Brain microvascular endothelial cell (primary cell): ENCODE measurements at regions not wholly inside any gene's neighbourhood (a gene's known extent, or its start where the extent isn't known, plus 50 kb on each side); places are given as distances from the start of the nearest gene placed in this dataset.

Source experiments
- DNase-seq: peaks from one replicate; pipeline ENCODE4 v3.0.0-alpha.2; 2020
- H3K27ac ChIP-seq: fragments of 250-450 bp; sonication (Bioruptor Pico); 2 replicates; pipeline ENCODE4 v1.5.1; 2020; ENCODE audit warnings: mild to moderate bottlenecking, moderate library complexity
- H3K27me3 ChIP-seq: fragments of 250-450 bp; sonication (Bioruptor Pico); replicated peaks from 2 replicates; pipeline ENCODE4 v1.5.1; 2020; ENCODE audit warnings: mild to moderate bottlenecking
- H3K36me3 ChIP-seq: fragments of 250-450 bp; sonication (Bioruptor Pico); replicated peaks from 2 replicates; pipeline ENCODE4 v1.5.1; 2020; ENCODE audit warnings: mild to moderate bottlenecking
- H3K4me3 ChIP-seq: 2 replicates; pipeline ENCODE4 v1.5.1; 2011; ENCODE audit warnings: low read depth, mild to moderate bottlenecking, control low read depth, low read length, moderate library complexity
- CTCF ChIP-seq: IDR thresholded peaks from 2 replicates; pipeline ENCODE4 v1.5.1; 2011; ENCODE audit warnings: low read depth, mild to moderate bottlenecking, moderate library complexity, low read length, control low read depth, inconsistent platforms; ENCODE audit errors: missing control alignments
- in situ Hi-C: cut with HindIII; loops from 2 replicates; pipeline ENCODE4 v1.10.0; 2017; ENCODE audit warnings: low sequenced_read_pairs, low pct_ligation_motif_present

GRCh38 chr6:19356692-19357091 lies 480.5 kb upstream of the ID4 start:
- in situ Hi-C loops: no loop called here
- Histone ChIP-seq H3K4me3 (no peak overlapping the region), H3K36me3 (no peaks in the 10 kb centered on the region), H3K27me3 (no peaks in the 10 kb centered on the region), H3K27ac (no peak overlapping the region)
- DNase-seq: no peak
- no peak for TF ChIP-seq CTCF

- Histone ChIP-seq H3K36me3 (no peaks in the 10 kb centered on the region), H3K4me3 (no peak overlapping the region), H3K27ac (no peak overlapping the region), H3K27me3 (no peaks in the 10 kb centered on the region)
- TF ChIP-seq CTCF: no peak
- DNase-seq: no peak
- in situ Hi-C loops: no loop called here
Measured at GRCh38 chr6:19362396-19362795, 474.8 kb upstream of the ID4 start.

GRCh38 chr6:19368511-19368910 lies 468.7 kb upstream of the ID4 start:
- no peaks in the 10 kb centered on the region for H3K27me3 ChIP-seq
- DNase-seq: peak; percentile 73
- TF ChIP-seq CTCF: peak; percentile 17
- in situ Hi-C loops: no loop called here
- no peak overlapping the region for H3K27ac ChIP-seq
- H3K36me3 ChIP-seq: no peaks in the 10 kb centered on the region
- no peak overlapping the region for H3K4me3 ChIP-seq

GRCh38 chr6:19369785-19370184 lies 467.4 kb upstream of the ID4 start:
- DNase-seq: peak; percentile 2
- no peaks in the 10 kb centered on the region for H3K27me3 ChIP-seq
- in situ Hi-C loops: no loop called here
- no peak for TF ChIP-seq CTCF
- H3K36me3 ChIP-seq: no peaks in the 10 kb centered on the region
- H3K4me3 ChIP-seq: no peak overlapping the region
- H3K27ac ChIP-seq: no peak overlapping the region

- no peak for DNase-seq
- TF ChIP-seq CTCF: no peak
- Histone ChIP-seq H3K27me3 (no peaks in the 10 kb centered on the region), H3K27ac (no peak overlapping the region), H3K36me3 (no peaks in the 10 kb centered on the region), H3K4me3 (no peak overlapping the region)
- in situ Hi-C loops: no loop called here
Measured at GRCh38 chr6:19370831-19371230, 466.3 kb upstream of the ID4 start.

- H3K4me3 ChIP-seq: no peak overlapping the region
- TF ChIP-seq CTCF: no peak
- H3K27ac ChIP-seq: no peak overlapping the region
- no peaks in the 10 kb centered on the region for H3K36me3 ChIP-seq
- in situ Hi-C loops: no loop called here
- no peak for DNase-seq
- H3K27me3 ChIP-seq: no peaks in the 10 kb centered on the region
Measured at GRCh38 chr6:19375613-19376012, 461.6 kb upstream of the ID4 start.
